HAP-1 (cell line): ENCODE measurements at regions not wholly inside any gene's neighbourhood (a gene's known extent, or its start where the extent isn't known, plus 50 kb on each side); places are given as distances from the start of the nearest gene placed in this dataset.

ENCODE experiments used
- DNase-seq, 2 experiments: peaks; one replicate each; pipeline ENCODE4 v3.0.0-alpha.2; 2016 to 2020; ENCODE audit warnings: low spot score in 2 of 2
- H3K27me3 ChIP-seq: fragments of 250-450 bp; sonication (Bioruptor Pico); 2 replicates; pipeline ENCODE4 v1.5.1; 2020; ENCODE audit warnings: low read depth, mild to moderate bottlenecking, moderate library complexity
- H3K36me3 ChIP-seq: fragments of 250-450 bp; sonication (Bioruptor Pico); replicated peaks from 2 replicates; pipeline ENCODE4 v1.5.1; 2020; ENCODE audit warnings: mild to moderate bottlenecking
- H3K4me1 ChIP-seq: fragments of 250-450 bp; sonication (Bioruptor Pico); 2 replicates; pipeline ENCODE4 v1.5.1; 2020; ENCODE audit warnings: mild to moderate bottlenecking
- H3K4me3 ChIP-seq: fragments of 250-450 bp; sonication (Bioruptor Pico); 2 replicates; pipeline ENCODE4 v1.5.1; 2020; ENCODE audit warnings: mild to moderate bottlenecking, moderate library complexity
- H3K9me3 ChIP-seq: fragments of 250-450 bp; sonication (Bioruptor Pico); 2 replicates; pipeline ENCODE4 v1.5.1; 2020; ENCODE audit warnings: mild to moderate bottlenecking, moderate library complexity
- in situ Hi-C: fragments of 300-500 bp; cut with MboI; formaldehyde crosslinking; loops from 3 replicates; pipeline ENCODE4 v1.14.3; 2020; ENCODE audit warnings: low sequenced_read_pairs, inconsistent platforms, mixed read lengths

DNA sequence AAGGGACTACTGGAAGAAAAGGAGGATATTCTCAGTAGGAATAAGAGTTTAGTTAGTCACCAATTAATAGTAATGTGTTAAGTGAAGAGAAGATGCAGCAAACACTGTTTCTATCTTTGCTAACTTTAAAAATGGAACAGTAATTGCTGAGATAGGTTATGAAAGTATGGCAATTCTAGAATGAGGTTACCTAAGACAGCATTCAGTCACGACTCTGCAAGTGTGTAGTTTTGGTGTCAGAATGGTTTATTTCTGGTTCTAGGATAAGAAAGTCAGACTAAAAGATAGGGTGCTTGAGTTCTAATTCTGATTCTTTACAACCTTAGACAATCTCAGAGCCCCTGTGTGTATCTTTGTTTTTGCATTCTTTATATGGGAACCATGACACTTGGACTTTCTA, 138.1 kb downstream of the POU4F1 start:
- no peaks in the 10 kb centered on the region for H3K27me3 ChIP-seq
- no peaks in the 10 kb centered on the region for H3K9me3 ChIP-seq
- DNase-seq: no peak
- in situ Hi-C loops: no loop called here
- no peak overlapping the region for H3K4me3 ChIP-seq
- H3K36me3 ChIP-seq: no peaks in the 10 kb centered on the region
- no peaks in the 10 kb centered on the region for H3K4me1 ChIP-seq

DNA sequence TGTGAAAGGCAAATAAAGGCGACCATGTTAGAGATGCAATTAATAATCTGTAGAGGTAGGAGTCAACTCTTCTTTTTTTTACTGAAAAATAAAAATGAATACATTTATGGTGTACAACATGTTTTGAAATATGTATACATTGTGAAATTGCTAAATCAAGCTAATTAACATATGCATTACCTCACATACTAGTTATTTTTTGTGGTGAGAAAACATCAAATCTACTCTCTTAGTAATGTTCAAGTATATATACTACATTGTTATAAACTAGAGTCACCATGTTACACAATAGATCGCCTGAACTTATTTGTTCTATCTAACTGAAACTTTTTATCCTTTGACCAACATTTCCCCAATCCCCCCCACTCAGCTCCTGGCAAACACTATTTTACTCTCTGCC, 143.2 kb downstream of the POU4F1 start:
- H3K9me3 ChIP-seq: no peaks in the 10 kb centered on the region
- H3K4me3 ChIP-seq: no peak overlapping the region
- H3K4me1 ChIP-seq: no peaks in the 10 kb centered on the region
- H3K36me3 ChIP-seq: no peaks in the 10 kb centered on the region
- DNase-seq: no peak
- H3K27me3 ChIP-seq: no peaks in the 10 kb centered on the region
- in situ Hi-C loops: no loop called here

DNA sequence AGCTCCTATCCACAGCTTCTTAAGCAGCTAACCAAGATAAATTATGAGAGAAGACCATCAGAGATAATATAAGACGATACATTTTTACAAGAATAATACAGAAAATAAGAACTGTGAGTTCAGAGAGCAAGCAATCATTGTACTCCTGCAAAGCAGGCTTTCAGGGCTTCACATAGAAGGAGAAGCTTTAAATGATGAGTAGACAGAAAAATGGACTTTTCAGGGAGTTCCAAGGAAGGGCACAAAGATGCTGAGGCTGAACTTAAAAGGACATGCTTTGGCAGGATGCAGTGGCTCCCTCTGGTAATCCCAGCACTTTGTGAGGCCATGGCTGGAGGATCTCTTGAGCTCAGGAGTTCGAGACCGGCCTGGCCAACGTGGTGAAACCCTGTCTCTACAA, 159.5 kb downstream of the POU4F1 start:
- Histone ChIP-seq H3K9me3 (no peaks in the 10 kb centered on the region), H3K27me3 (no peaks in the 10 kb centered on the region), H3K4me1 (no peaks in the 10 kb centered on the region), H3K4me3 (no peak overlapping the region), H3K36me3 (no peaks in the 10 kb centered on the region)
- no peak for DNase-seq
- in situ Hi-C loops: no loop called here

DNA sequence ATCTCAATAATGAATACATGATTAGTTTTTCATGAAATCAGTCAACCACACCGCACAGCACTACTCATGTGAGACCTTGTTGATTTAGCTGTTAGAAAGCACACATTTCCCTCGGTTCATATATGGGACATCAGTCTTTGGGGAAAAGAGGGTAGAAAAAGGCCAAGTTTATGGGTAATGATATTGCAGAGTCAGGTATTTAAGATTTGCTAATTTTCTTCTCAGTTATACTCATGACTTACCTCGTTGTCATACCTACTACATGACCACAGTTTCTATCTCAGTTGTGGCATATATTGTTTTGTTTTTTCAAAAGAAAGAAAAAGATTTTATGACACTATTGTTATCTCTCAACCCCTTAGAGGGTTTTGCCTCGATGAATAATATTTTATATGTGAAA, 165.6 kb downstream of the POU4F1 start:
- no peak for DNase-seq
- in situ Hi-C loops: no loop called here
- Histone ChIP-seq H3K4me3 (no peak overlapping the region), H3K36me3 (no peaks in the 10 kb centered on the region), H3K4me1 (no peaks in the 10 kb centered on the region), H3K27me3 (0 out of 2 replicates have a peak, but pooled peaks cover 2% of the 10 kb centered on the region), H3K9me3 (no peaks in the 10 kb centered on the region)

DNA sequence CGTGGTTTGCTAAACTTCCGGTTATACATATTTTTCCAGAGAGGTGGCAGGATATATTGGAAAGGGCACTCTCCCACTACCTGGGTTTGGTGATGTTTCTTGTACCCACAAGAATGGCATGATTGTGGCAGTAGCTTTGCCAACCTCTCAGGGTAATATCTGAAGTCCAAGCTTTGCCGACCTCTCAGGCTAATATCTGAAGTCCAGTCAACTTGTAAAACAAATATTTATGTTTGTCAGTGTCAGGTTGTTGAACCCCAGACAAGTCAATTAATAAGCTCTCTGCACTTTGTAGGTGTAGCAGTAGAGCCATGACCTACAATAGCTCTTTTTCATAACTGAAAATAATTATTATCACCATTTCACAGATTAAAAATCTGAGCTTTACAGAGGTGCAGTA, 167.0 kb downstream of the POU4F1 start:
- Histone ChIP-seq H3K36me3 (no peaks in the 10 kb centered on the region), H3K4me3 (no peak overlapping the region), H3K9me3 (no peaks in the 10 kb centered on the region), H3K4me1 (no peaks in the 10 kb centered on the region), H3K27me3 (0 out of 2 replicates have a peak, but pooled peaks cover 2% of the 10 kb centered on the region)
- in situ Hi-C loops: no loop called here
- DNase-seq: no peak

DNA sequence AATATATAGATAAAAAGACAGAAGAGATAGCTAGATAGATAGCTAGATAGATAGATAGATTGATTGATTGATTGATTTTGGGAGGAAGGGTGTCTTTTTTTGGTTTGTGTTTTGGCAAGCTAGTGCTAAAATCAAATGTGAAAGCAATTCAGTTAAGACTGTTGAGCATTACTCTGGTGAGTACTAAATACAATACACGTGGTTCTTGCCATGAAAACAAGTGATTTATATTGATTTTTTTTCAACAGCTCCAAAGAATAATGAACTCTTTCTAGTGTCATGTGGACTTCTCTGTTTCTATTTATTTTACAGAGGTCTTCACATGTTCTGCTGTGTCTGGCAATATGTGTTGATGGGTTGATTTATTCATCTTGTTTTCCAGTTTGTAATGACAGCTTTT, 172.0 kb downstream of the POU4F1 start:
- in situ Hi-C loops: no loop called here
- Histone ChIP-seq H3K36me3 (no peaks in the 10 kb centered on the region), H3K9me3 (no peaks in the 10 kb centered on the region), H3K4me3 (no peak overlapping the region), H3K27me3 (no peaks in the 10 kb centered on the region), H3K4me1 (no peaks in the 10 kb centered on the region)
- no peak for DNase-seq

DNA sequence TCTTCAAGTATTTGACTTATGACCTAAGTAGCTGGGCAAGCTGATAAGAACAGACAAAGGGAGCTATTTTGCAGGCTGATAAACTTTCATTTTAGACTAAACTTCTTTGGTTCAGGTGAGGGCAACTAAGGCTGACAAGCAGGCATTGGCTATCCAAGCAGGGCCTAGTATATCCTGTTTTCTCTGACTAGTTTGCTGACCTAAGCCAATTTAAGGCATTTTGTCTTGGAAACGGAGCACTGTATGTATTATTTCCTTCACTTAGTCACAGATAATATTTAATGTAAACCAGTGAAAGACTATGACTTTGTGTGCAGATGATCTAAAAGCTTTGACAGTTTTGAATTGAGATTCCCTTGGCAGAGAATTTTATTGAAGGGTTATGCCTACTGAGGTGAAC, 172.5 kb downstream of the POU4F1 start:
- no peak for DNase-seq
- Histone ChIP-seq H3K9me3 (no peaks in the 10 kb centered on the region), H3K27me3 (no peaks in the 10 kb centered on the region), H3K36me3 (no peaks in the 10 kb centered on the region), H3K4me3 (no peak overlapping the region), H3K4me1 (no peaks in the 10 kb centered on the region)
- in situ Hi-C loops: no loop called here

DNA sequence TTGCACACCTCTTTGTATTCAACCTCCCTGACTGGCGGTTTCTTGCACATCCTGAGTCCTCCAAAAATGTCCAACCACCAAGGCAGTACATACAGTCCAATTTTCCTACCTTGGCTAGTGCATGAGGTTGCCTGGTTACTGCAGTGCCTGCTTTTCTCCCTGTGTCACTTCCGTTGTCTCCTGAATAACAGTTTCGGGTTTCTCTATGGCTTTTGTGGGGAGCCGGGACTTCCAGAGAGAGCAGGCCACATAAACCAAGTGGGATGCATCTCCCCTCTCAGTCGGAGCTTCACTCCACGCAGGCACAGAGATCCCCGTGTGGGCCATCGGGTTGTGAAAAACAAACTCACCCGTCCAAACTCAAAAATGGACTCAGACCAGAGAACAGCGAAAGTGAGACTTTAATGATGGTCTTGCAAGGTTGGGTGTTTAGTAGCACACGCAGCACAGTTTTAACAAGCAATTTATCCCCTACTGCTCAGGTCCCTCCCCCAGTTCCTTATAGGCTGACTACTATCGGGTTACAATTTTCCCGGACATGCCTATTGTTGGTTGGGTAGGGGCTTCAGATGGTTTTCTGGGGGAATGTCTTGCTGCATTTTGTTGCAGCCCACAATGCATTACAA, 173.1 kb downstream of the POU4F1 start:
- H3K4me3 ChIP-seq: no peak overlapping the region
- no peak for DNase-seq

DNA sequence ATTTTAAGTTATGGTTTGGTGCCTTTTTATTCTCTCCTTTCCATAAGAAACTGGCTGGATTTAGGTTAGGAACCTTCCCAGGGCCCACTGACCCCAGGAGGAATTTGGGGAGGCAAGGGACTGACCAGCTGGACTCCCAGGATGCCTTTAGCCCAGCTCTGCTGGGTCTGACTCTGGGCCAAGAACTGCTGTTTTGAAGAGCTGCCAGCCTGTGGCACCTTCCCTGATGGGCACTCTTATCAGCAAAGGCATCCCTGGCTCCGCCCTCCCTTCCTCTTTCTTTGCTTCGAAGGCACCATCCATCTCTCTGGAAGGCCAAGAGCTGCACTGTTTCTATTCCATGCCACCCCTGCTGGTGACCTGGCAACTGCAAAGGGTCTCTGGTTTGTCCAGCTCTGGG, 174.7 kb downstream of the POU4F1 start:
- in situ Hi-C loops: no loop called here
- no peaks in the 10 kb centered on the region for H3K9me3 ChIP-seq
- H3K4me3 ChIP-seq: no peak overlapping the region
- no peaks in the 10 kb centered on the region for H3K36me3 ChIP-seq
- H3K4me1 ChIP-seq: no peaks in the 10 kb centered on the region
- DNase-seq: no peak
- H3K27me3 ChIP-seq: no peaks in the 10 kb centered on the region

More for the DNA sequence above, 173.1 kb downstream of the POU4F1 start:
- in situ Hi-C loops: no loop called here
- no peaks in the 10 kb centered on the region for H3K27me3 ChIP-seq
- H3K9me3 ChIP-seq: no peaks in the 10 kb centered on the region
- H3K4me1 ChIP-seq: no peaks in the 10 kb centered on the region
- no peaks in the 10 kb centered on the region for H3K36me3 ChIP-seq

DNA sequence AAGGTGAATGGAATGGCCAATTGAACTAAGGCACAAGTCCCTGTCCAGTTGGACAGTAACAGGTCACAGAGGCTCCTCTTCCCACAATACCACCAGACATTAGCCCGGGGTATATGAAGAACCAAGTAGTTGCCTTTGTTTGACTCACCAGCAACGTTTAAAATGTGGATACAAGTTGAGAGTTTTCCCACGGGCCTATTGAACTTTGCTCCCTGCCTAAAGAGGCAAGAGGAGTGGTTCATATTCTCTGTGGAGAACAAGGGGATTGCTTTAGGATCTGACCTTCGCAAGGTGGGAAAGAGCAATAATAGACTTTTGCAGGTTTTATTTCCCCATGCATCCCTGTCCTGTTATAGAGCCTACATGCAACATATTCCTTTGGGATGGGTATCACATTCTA, 177.2 kb downstream of the POU4F1 start:
- Histone ChIP-seq H3K27me3 (no peaks in the 10 kb centered on the region), H3K36me3 (no peaks in the 10 kb centered on the region)
- in situ Hi-C loops: no loop called here

DNA sequence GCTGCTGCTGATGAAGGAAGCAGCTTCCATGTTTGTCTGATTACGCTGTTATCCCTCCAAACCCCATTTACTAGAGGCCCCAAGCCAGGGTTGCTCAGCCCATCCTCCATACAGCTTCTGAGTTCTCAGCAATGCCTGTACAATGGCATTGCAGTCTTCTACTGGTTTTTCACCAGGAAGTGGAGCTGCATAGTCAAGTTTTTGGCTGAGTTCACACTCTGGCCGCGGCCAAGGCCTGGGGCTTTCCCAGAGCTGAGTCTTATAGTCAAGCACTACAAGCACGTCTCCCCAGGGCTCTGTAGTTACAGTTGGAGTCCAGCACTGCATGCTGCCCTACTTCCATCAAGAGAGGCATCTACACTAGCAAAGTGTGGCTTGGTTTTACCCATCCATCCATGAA, 182.5 kb downstream of the POU4F1 start:
- no peaks in the 10 kb centered on the region for H3K4me1 ChIP-seq
- DNase-seq: no peak
- H3K4me3 ChIP-seq: no peak overlapping the region
- H3K9me3 ChIP-seq: no peaks in the 10 kb centered on the region
- no peaks in the 10 kb centered on the region for H3K27me3 ChIP-seq
- no peaks in the 10 kb centered on the region for H3K36me3 ChIP-seq
- in situ Hi-C loops: no loop called here

More for the DNA sequence above, 177.2 kb downstream of the POU4F1 start:
- no peaks in the 10 kb centered on the region for H3K9me3 ChIP-seq
- no peak overlapping the region for H3K4me3 ChIP-seq
- DNase-seq: no peak
- no peaks in the 10 kb centered on the region for H3K4me1 ChIP-seq

DNA sequence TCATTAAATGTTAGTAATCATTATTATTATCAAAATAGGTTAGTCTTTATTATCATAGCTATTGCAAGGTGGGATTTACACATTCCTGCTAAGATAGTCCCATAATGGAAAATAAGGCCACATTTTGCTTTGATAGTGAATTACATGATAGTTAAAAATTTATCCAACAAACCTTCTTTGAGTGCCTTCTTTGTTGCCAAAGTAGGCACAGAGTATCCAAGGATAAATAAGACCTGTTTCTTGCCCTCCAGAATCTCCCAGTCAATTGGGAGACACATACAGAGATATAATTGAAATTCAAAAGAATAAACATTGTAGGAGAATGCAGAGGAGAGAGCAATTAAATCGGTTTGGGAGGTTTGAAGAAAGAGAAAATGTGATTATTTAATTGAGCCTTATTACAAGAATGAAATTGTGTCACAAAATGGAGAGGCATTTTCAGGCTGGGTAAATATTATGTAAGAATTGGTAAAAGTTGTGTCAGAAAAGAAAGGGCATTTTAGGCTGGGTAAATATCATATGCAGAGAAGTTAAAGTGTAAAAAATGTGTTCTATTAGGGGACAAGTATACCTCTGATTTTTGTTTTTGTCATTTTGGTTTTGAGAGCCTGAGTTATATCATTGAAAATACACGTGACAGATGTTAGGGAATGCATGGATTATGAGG, 189.3 kb downstream of the POU4F1 start:
- H3K4me3 ChIP-seq: no peak overlapping the region
- no peaks in the 10 kb centered on the region for H3K36me3 ChIP-seq
- H3K9me3 ChIP-seq: no peaks in the 10 kb centered on the region
- in situ Hi-C loops: no loop called here
- H3K27me3 ChIP-seq: no peaks in the 10 kb centered on the region
- DNase-seq: no peak
- H3K4me1 ChIP-seq: no peaks in the 10 kb centered on the region

DNA sequence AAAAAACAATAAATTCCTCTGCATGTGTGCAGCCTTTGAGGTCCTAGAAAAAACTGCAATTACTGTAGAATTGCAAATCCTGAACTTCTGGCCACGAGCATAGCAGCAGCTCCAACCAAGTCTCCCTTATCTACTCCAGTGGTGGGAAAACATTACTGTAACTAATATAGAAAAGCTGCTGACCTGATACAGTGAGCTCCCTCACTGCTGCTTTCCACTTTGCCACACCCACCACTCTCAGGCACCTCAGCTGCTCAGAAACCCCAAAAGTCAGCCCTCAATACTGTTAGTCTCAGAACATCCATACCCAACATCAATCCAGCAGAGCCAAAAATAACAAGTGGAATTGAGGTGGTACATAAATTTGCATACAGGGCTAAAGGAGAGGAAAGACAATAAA, 192.5 kb downstream of the POU4F1 start:
- no peaks in the 10 kb centered on the region for H3K4me1 ChIP-seq
- no peak for DNase-seq
- in situ Hi-C loops: no loop called here
- H3K27me3 ChIP-seq: no peaks in the 10 kb centered on the region
- H3K36me3 ChIP-seq: no peaks in the 10 kb centered on the region
- H3K4me3 ChIP-seq: no peak overlapping the region
- no peaks in the 10 kb centered on the region for H3K9me3 ChIP-seq

DNA sequence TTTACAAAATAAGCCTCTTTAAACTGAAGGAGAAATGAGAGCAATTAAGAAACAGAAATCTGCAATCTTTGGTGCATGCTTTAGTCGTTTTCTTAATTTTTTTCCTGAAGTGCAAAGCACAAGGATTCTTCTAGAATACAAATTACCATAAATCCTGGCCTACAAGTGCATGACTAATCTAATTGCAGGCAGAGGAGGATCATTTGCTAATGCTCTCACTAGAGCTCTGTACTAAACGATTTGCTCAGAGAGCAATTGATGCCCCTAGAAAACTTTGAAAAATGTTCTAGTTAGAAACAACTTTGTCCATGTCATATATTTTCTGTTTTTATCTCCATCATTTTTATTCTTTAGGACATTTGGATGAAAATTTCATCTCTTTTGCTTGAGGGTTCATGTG, 193.2 kb downstream of the POU4F1 start:
- in situ Hi-C loops: no loop called here
- no peaks in the 10 kb centered on the region for H3K4me1 ChIP-seq
- H3K27me3 ChIP-seq: no peaks in the 10 kb centered on the region
- H3K4me3 ChIP-seq: no peak overlapping the region
- H3K9me3 ChIP-seq: no peaks in the 10 kb centered on the region
- no peak for DNase-seq
- no peaks in the 10 kb centered on the region for H3K36me3 ChIP-seq

DNA sequence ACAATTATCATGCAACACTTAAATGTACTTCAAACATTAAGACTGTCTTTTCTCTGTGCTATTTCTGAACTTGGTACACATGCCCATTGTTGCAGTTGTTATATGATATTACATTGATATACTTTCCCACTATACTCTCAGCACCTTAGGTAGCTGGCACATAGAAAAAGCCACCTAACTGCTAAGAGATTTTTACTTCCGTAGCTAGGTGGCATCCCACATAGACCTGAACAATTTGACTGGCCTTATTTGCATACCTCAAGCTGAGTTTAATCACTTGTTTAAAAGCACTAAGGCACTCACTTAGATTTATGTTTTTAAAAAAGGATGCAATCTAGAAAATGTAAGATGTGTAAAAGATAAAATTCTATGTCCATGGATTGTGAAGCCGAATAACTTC, 194.2 kb downstream of the POU4F1 start:
- H3K4me1 ChIP-seq: no peaks in the 10 kb centered on the region
- no peaks in the 10 kb centered on the region for H3K27me3 ChIP-seq
- DNase-seq: no peak
- H3K36me3 ChIP-seq: no peaks in the 10 kb centered on the region
- no peak overlapping the region for H3K4me3 ChIP-seq
- in situ Hi-C loops: no loop called here
- H3K9me3 ChIP-seq: no peaks in the 10 kb centered on the region
